GM19463 (cell line): ENCODE measurements at regions not wholly inside any gene's neighbourhood (a gene's known extent, or its start where the extent isn't known, plus 50 kb on each side); places are given as distances from the start of the nearest gene placed in this dataset.
"Not testable (repeated sequence)": the region's sequence is repeated elsewhere in the genome, so short reads cannot be mapped to it uniquely, and the experiment has no call there.

Experiments used
- ATAC-seq: cut with Tn5 transposase; IDR thresholded peaks from one replicate; pipeline ENCODE4 v1.9.1; 2021; ENCODE audit warnings: mild to moderate bottlenecking, moderate library complexity; ENCODE audit not compliant: unreplicated experiment

- ATAC-seq = no peak
These were observed 663.7 kb upstream of the COBL start for GRCh38 chr7:51980313-51980712.

DNA sequence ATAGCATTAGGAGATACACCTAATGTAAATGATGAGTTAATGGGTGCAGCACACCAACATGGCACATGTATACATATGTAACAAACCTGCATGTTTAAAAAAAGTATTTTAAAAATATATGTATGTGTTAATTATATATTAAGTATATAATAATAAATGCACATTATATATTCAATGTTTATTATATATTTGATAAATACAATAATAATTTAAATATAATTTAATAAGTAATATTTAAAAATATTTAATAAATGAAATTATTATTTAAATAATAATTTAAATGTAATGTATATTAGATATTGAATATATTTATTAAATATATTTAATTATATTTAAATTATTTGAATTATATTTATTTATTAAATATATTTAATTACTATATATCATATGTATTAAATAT, 661.3 kb upstream of the COBL start:
- no peak for ATAC-seq

- ATAC-seq = no peak
These were observed 657.3 kb upstream of the COBL start for GRCh38 chr7:51973939-51974338.

DNA sequence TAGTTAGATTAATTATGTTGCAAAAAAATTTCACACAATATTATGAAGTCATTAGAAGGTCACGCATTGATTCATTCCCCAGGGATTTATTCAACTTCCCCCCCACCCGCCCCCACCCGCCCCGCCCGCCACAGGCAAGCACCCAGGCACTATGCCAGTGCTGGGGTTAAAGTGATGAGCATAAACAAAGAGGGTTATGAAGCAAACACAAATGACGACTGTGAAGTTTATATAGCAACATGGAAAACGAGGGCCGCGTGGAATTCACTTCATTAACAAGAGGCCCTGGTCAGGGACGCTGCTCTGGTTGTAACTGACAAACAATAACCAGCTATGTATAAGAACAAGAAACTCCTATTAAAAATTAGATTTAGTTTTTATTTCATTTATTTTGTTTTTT, 656.5 kb upstream of the COBL start:
- ATAC-seq = no peak

GRCh38 chr7:51970961-51971665, 654.5 kb upstream of the COBL start:
- no peak for ATAC-seq

GRCh38 chr7:51968461-51968860, 651.9 kb upstream of the COBL start:
- no peak for ATAC-seq

DNA sequence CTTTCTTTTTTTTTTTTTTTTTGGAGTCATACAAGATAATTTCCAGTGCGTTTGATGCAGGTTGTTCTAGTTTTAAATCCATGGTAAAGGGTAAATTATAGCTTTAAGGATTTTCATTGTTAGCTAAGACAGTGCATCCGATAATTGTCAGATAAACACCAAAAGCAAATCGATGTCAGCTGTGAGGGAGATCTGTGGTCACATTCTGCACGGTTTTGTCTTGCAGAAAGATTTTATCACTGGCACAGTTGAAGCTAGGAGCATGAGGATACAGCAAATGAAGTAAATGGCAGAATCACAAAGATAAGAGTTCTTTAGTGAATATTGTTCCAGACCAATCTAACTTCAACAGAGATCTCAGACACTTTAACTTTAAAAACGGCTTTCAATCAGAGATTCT, 648.8 kb upstream of the COBL start:
- ATAC-seq = no peak

DNA sequence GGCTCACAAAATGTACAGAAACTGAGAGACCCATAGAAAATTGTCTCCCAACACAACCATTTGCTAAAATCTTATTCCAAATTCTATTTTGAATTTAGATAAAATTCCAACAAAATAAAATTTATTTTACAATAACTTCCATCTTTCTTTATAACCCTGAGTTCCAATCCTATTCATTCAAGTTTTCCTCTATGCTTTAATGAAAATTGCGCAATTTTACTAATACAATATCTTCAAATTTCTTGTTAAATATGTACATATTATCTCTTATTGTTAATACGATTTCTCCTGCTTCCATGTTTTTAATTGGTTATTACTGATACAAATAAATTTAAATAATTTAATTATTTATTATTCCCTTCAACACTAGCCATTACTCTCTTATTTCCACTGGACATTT, 645.2 kb upstream of the COBL start:
- no peak for ATAC-seq

DNA sequence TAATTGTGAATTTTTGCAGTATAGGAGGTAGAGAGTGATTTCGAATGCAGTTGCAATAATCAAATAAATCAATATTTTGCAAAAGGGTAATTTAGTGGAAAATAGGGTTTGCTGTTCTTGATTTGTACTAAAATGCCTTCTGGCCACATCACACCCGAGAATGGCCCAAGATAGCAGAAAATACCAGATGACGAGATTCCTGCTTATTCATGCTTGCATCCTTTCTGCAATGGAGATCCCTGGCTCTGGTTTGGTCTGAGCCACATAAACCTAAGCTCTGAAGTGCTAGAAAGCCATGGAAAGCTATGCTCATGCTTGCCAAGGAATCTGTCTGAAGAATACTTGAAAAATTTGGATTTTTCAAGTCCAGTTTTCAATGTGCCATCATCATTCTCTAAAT, 634.2 kb upstream of the COBL start:
- ATAC-seq = no peak

- ATAC-seq = no peak
These were observed 633.4 kb upstream of the COBL start for GRCh38 chr7:51949726-51950644.

- no peak for ATAC-seq
These were observed 614.2 kb upstream of the COBL start for GRCh38 chr7:51930834-51931233.

DNA sequence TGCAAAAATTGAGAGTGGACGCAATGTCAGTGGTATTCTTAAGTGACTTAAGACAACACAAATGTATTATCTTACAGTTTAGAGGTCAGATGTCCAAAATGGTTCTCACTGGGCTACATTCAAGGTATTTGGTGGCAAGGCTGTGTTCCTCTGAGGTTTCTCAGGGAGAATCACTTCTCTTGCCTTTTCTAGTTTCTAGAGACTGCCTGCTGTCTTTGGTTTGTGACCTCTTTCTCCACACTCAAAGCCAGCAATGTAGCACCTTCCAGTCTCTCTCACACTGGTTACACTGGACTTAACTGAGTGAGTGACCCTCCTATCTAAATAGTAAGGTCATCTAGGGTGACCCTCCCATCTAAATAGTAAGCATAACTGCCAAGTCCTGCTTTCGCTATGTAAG, 613.2 kb upstream of the COBL start:
- ATAC-seq = no peak

- no peak for ATAC-seq
These were observed 611.1 kb upstream of the COBL start for GRCh38 chr7:51927738-51928137.

DNA sequence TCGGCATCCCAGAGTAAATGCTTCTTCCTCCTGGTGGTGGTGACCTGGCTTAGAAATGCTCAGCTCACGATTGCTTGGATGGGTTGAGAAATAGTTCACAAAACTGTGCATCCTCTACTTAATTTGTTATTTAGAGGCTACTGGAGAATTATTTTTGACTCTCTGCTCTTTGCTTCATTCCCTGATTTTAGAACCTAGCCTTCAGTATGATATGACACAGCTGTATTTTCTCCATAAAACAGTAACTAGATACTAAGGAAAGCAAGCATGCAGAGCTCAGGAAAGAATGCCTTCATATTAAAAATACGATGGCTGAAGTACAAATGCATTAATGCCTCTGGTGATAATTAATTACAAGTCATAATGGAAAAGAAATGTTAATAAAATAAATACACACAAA, 602.0 kb upstream of the COBL start:
- no peak for ATAC-seq

GRCh38 chr7:51901489-51901840, 584.9 kb upstream of the COBL start:
- no peak for ATAC-seq

DNA sequence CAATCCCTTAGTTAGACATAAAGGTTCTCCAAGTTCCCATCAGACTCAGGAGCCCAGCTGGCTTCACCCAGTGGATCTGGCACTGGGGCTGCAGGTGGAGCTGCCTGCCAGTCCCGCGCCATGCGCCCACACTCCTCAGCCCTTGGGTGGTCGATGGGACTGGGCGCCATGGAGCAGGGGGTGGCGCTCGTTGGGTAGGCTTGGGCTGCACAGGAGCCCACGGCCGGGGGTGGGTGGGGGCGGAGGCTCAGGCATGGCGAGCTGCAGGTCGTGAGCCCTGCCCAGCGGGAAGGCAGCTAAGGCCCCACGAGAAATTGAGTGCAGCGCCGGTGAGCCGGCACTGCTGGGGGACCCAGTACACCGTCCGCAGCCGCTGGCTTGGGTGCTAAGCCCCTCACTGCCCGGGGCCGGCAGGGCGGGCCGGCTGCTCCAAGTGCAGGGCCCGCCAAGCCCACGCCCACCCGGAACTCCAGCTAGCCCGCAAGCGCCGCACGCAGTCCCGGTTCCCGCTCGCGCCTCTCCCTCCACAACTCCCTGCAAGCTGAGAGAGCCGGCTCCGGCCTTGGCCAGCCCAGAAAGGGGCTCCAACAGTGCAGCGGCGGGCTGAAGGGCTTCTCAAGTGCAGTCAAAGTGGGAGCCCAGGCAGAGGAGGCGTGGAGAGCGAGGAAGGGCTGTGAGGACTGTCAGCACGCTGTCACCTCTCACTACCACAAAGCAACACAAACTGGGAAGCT, 584.3 kb upstream of the COBL start:
- not testable (repeated sequence) for ATAC-seq

GRCh38 chr7:51899611-51900010, 583.0 kb upstream of the COBL start:
- no peak for ATAC-seq

DNA sequence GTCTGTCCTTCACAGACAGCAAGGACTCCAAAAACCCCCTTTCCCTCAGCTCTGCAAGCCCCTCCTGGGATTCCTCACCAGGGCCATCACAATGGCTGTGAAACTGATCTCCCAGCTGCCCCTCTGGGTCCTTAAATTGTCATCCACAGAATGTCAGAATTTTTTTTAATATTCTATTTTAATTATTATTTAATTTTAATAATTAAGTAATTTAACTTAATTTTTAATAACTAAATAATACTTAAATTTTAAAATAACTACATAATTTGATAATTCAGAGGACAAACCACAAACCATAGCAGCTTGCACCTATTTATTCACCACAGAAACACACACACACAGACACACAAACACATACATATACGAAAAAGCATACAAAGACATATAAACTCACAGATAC, 565.8 kb upstream of the COBL start:
- ATAC-seq = no peak

DNA sequence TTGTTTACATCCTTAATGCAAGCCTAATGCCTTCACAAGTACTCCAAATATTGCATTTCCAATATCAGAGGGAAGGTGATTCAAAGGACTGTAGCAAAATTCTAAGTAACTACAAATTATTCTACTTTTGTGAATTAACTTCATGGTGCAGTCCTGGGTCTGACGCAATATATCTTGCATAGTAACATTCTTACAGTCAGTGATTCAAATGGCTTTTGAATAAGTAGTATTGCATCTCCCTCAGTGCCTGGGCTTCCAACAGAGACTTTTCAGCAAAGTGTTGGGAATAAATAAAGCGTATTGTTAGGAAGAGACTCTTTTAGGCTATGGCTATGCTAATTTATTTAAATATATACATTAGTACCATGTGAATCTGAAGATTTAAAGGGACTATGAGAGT, 564.7 kb upstream of the COBL start:
- no peak for ATAC-seq

- ATAC-seq = no peak
These were observed 562.3 kb upstream of the COBL start for GRCh38 chr7:51878865-51879264.

DNA sequence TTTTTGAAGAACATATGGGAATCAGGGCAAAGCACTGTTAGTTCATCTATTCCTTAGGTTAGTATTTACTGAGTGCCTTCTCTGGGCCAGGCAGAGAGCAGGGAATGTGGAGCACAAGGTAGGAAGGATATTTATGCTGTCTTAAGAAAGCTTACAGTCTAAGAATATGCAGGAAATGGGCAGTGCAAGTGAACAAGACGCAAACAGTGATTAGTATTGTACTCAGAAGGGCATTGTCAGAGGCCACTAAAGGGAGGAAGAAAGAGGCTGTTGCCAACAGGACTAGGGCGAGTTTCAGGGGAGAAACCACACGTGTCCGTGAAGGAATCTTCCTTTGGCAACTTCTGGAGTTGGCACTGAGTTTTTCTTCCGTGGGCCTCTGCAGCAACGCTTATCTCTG, 552.8 kb upstream of the COBL start:
- no peak for ATAC-seq

DNA sequence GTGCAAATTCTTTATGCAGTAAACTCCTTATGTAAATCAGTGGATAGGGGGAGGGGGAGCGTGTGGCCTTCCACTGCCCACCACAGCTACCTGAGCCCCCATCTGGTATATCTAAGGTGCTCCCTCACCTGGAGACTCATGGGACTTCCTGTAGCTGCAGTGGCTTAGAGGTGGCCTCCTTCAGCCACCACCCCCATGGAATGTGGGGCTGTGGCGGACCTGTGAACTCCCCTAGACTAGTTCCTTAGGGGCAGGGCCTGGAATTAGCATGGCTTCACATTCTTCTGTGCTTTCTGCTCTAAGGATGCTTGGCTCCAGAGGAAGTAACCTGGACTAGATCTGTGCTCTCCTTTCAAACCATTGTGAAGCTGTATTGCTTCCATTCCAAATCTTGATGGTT, 550.5 kb upstream of the COBL start:
- no peak for ATAC-seq
